ENCODE measurements at regions not wholly inside any gene's neighbourhood (a gene's known extent, or its start where the extent isn't known, plus 50 kb on each side); places are given as distances from the start of the nearest gene placed in this dataset.
"Not testable (repeated sequence)": the region's sequence is repeated elsewhere in the genome, so short reads cannot be mapped to it uniquely, and the experiment has no call there.

- no peaks in the 10 kb centered on the region for H3K4me1 ChIP-seq (ENCODE audit: control insufficient read depth in 5 of 5, insufficient read depth in 5 of 5, low read length in 5 of 5)
- no peaks in the 10 kb centered on the region for H3K27me3 ChIP-seq (ENCODE audit: control insufficient read depth in 5 of 5, insufficient read depth in 4 of 5, low read length in 5 of 5)
- H3K9me3 ChIP-seq (ENCODE audit: control insufficient read depth in 5 of 5, low read length in 5 of 5): no peaks in the 10 kb centered on the region
- no peak overlapping the region for H3K27ac ChIP-seq (ENCODE audit: low read depth, low read length)
- no peak overlapping the region for H3K4me3 ChIP-seq (ENCODE audit: low read depth in 1 of 5, low read length in 5 of 5)
- H3K9ac ChIP-seq (ENCODE audit: low read length in 5 of 5): no peak overlapping the region
- H3K36me3 ChIP-seq (ENCODE audit: control insufficient read depth in 5 of 5, insufficient read depth in 5 of 5, low read length in 5 of 5): no peaks in the 10 kb centered on the region
Observed at GRCh38 chr6:85360794-85361642, 88.9 kb upstream of the NT5E start.

GRCh38 chr6:85357651-85358050, 92.2 kb upstream of the NT5E start:
- H3K27ac ChIP-seq (ENCODE audit: low read depth, low read length): no peak overlapping the region
- H3K4me1 ChIP-seq (ENCODE audit: control insufficient read depth in 5 of 5, insufficient read depth in 5 of 5, low read length in 5 of 5): no peaks in the 10 kb centered on the region
- no peak overlapping the region for H3K9ac ChIP-seq (ENCODE audit: low read length in 5 of 5)
- H3K9me3 ChIP-seq (ENCODE audit: control insufficient read depth in 5 of 5, low read length in 5 of 5): no peaks in the 10 kb centered on the region
- H3K4me3 ChIP-seq (ENCODE audit: low read depth in 1 of 5, low read length in 5 of 5): no peak overlapping the region
- no peaks in the 10 kb centered on the region for H3K36me3 ChIP-seq (ENCODE audit: control insufficient read depth in 5 of 5, insufficient read depth in 5 of 5, low read length in 5 of 5)
- peaks cover 0 to 2% (median 0%) of the 10 kb centered on the region in 5 donors for H3K27me3 ChIP-seq (ENCODE audit: control insufficient read depth in 5 of 5, insufficient read depth in 4 of 5, low read length in 5 of 5)

- H3K36me3 ChIP-seq (ENCODE audit: control insufficient read depth in 5 of 5, insufficient read depth in 5 of 5, low read length in 5 of 5); H3K4me1 ChIP-seq (ENCODE audit: control insufficient read depth in 5 of 5, insufficient read depth in 5 of 5, low read length in 5 of 5); H3K9ac ChIP-seq (ENCODE audit: low read length in 5 of 5); H3K9me3 ChIP-seq (ENCODE audit: control insufficient read depth in 5 of 5, low read length in 5 of 5); H3K27me3 ChIP-seq (ENCODE audit: control insufficient read depth in 5 of 5, insufficient read depth in 4 of 5, low read length in 5 of 5); H3K4me3 ChIP-seq (ENCODE audit: low read depth in 1 of 5, low read length in 5 of 5); H3K27ac ChIP-seq (ENCODE audit: low read depth, low read length): not testable (repeated sequence)
Observed at GRCh38 chr6:85356743-85357142, 93.1 kb upstream of the NT5E start.

GRCh38 chr6:85355816-85356215, 94.1 kb upstream of the NT5E start:
- no peak overlapping the region for H3K4me3 ChIP-seq (ENCODE audit: low read depth in 1 of 5, low read length in 5 of 5)
- H3K36me3 ChIP-seq (ENCODE audit: control insufficient read depth in 5 of 5, insufficient read depth in 5 of 5, low read length in 5 of 5): no peaks in the 10 kb centered on the region
- H3K9me3 ChIP-seq (ENCODE audit: control insufficient read depth in 5 of 5, low read length in 5 of 5): no peaks in the 10 kb centered on the region
- no peak overlapping the region for H3K9ac ChIP-seq (ENCODE audit: low read length in 5 of 5)
- H3K27ac ChIP-seq (ENCODE audit: low read depth, low read length): no peak overlapping the region
- H3K4me1 ChIP-seq (ENCODE audit: control insufficient read depth in 5 of 5, insufficient read depth in 5 of 5, low read length in 5 of 5): no peaks in the 10 kb centered on the region
- H3K27me3 ChIP-seq (ENCODE audit: control insufficient read depth in 5 of 5, insufficient read depth in 4 of 5, low read length in 5 of 5): peaks cover 0 to 2% (median 0%) of the 10 kb centered on the region in 5 donors

GRCh38 chr6:85354761-85355618, 94.9 kb upstream of the NT5E start:
- H3K9ac ChIP-seq (ENCODE audit: low read length in 5 of 5): no peak overlapping the region
- H3K36me3 ChIP-seq (ENCODE audit: control insufficient read depth in 5 of 5, insufficient read depth in 5 of 5, low read length in 5 of 5): no peaks in the 10 kb centered on the region
- H3K4me1 ChIP-seq (ENCODE audit: control insufficient read depth in 5 of 5, insufficient read depth in 5 of 5, low read length in 5 of 5): no peaks in the 10 kb centered on the region
- H3K27me3 ChIP-seq (ENCODE audit: control insufficient read depth in 5 of 5, insufficient read depth in 4 of 5, low read length in 5 of 5): peaks cover 0 to 2% (median 0%) of the 10 kb centered on the region in 5 donors
- H3K27ac ChIP-seq (ENCODE audit: low read depth, low read length): no peak overlapping the region
- no peak overlapping the region for H3K4me3 ChIP-seq (ENCODE audit: low read depth in 1 of 5, low read length in 5 of 5)
- H3K9me3 ChIP-seq (ENCODE audit: control insufficient read depth in 5 of 5, low read length in 5 of 5): no peaks in the 10 kb centered on the region

- Histone ChIP-seq H3K9me3 (ENCODE audit: control insufficient read depth in 5 of 5, low read length in 5 of 5) (no peaks in the 10 kb centered on the region), H3K9ac (ENCODE audit: low read length in 5 of 5) (no peak overlapping the region), H3K4me3 (ENCODE audit: low read depth in 1 of 5, low read length in 5 of 5) (no peak overlapping the region), H3K4me1 (ENCODE audit: control insufficient read depth in 5 of 5, insufficient read depth in 5 of 5, low read length in 5 of 5) (no peaks in the 10 kb centered on the region), H3K36me3 (ENCODE audit: control insufficient read depth in 5 of 5, insufficient read depth in 5 of 5, low read length in 5 of 5) (no peaks in the 10 kb centered on the region), H3K27me3 (ENCODE audit: control insufficient read depth in 5 of 5, insufficient read depth in 4 of 5, low read length in 5 of 5) (peaks cover 0 to 2% (median 0%) of the 10 kb centered on the region in 5 donors), H3K27ac (ENCODE audit: low read depth, low read length) (no peak overlapping the region)
Observed at GRCh38 chr6:85353012-85353411, 96.9 kb upstream of the NT5E start.

- Histone ChIP-seq H3K9ac (ENCODE audit: low read length in 5 of 5) (no peak overlapping the region), H3K9me3 (ENCODE audit: control insufficient read depth in 5 of 5, low read length in 5 of 5) (no peaks in the 10 kb centered on the region), H3K36me3 (ENCODE audit: control insufficient read depth in 5 of 5, insufficient read depth in 5 of 5, low read length in 5 of 5) (no peaks in the 10 kb centered on the region), H3K27ac (ENCODE audit: low read depth, low read length) (no peak overlapping the region), H3K4me3 (ENCODE audit: low read depth in 1 of 5, low read length in 5 of 5) (no peak overlapping the region), H3K4me1 (ENCODE audit: control insufficient read depth in 5 of 5, insufficient read depth in 5 of 5, low read length in 5 of 5) (no peaks in the 10 kb centered on the region), H3K27me3 (ENCODE audit: control insufficient read depth in 5 of 5, insufficient read depth in 4 of 5, low read length in 5 of 5) (peaks cover 0 to 2% (median 0%) of the 10 kb centered on the region in 5 donors)
Observed at GRCh38 chr6:85348643-85349042, 101.2 kb upstream of the NT5E start.

- no peaks in the 10 kb centered on the region for H3K27me3 ChIP-seq (ENCODE audit: control insufficient read depth in 5 of 5, insufficient read depth in 4 of 5, low read length in 5 of 5)
- no peak overlapping the region for H3K27ac ChIP-seq (ENCODE audit: low read depth, low read length)
- no peaks in the 10 kb centered on the region for H3K4me1 ChIP-seq (ENCODE audit: control insufficient read depth in 5 of 5, insufficient read depth in 5 of 5, low read length in 5 of 5)
- no peak overlapping the region for H3K4me3 ChIP-seq (ENCODE audit: low read depth in 1 of 5, low read length in 5 of 5)
- no peaks in the 10 kb centered on the region for H3K9me3 ChIP-seq (ENCODE audit: control insufficient read depth in 5 of 5, low read length in 5 of 5)
- no peak overlapping the region for H3K9ac ChIP-seq (ENCODE audit: low read length in 5 of 5)
- H3K36me3 ChIP-seq (ENCODE audit: control insufficient read depth in 5 of 5, insufficient read depth in 5 of 5, low read length in 5 of 5): no peaks in the 10 kb centered on the region
Observed at GRCh38 chr6:85347812-85348211, 102.1 kb upstream of the NT5E start.

GRCh38 chr6:85346196-85346595, 103.7 kb upstream of the NT5E start:
- Histone ChIP-seq H3K27me3 (ENCODE audit: control insufficient read depth in 5 of 5, insufficient read depth in 4 of 5, low read length in 5 of 5) (no peaks in the 10 kb centered on the region), H3K4me3 (ENCODE audit: low read depth in 1 of 5, low read length in 5 of 5) (no peak overlapping the region), H3K36me3 (ENCODE audit: control insufficient read depth in 5 of 5, insufficient read depth in 5 of 5, low read length in 5 of 5) (no peaks in the 10 kb centered on the region), H3K27ac (ENCODE audit: low read depth, low read length) (no peak overlapping the region), H3K4me1 (ENCODE audit: control insufficient read depth in 5 of 5, insufficient read depth in 5 of 5, low read length in 5 of 5) (no peaks in the 10 kb centered on the region), H3K9ac (ENCODE audit: low read length in 5 of 5) (no peak overlapping the region), H3K9me3 (ENCODE audit: control insufficient read depth in 5 of 5, low read length in 5 of 5) (no peaks in the 10 kb centered on the region)

GRCh38 chr6:85344996-85345395, 104.9 kb upstream of the NT5E start:
- Histone ChIP-seq H3K36me3 (ENCODE audit: control insufficient read depth in 5 of 5, insufficient read depth in 5 of 5, low read length in 5 of 5) (no peaks in the 10 kb centered on the region), H3K27me3 (ENCODE audit: control insufficient read depth in 5 of 5, insufficient read depth in 4 of 5, low read length in 5 of 5) (no peaks in the 10 kb centered on the region), H3K4me1 (ENCODE audit: control insufficient read depth in 5 of 5, insufficient read depth in 5 of 5, low read length in 5 of 5) (no peaks in the 10 kb centered on the region), H3K9ac (ENCODE audit: low read length in 5 of 5) (no peak overlapping the region), H3K27ac (ENCODE audit: low read depth, low read length) (no peak overlapping the region), H3K9me3 (ENCODE audit: control insufficient read depth in 5 of 5, low read length in 5 of 5) (no peaks in the 10 kb centered on the region), H3K4me3 (ENCODE audit: low read depth in 1 of 5, low read length in 5 of 5) (no peak overlapping the region)

All from subcutaneous abdominal adipose tissue (tissue), 5 donors.